ENCODE measurements at regions not wholly inside any gene's neighbourhood (a gene's known extent, or its start where the extent isn't known, plus 50 kb on each side); places are given as distances from the start of the nearest gene placed in this dataset.

GRCh38 chr3:76900596-76900995 is 139.3 kb upstream of the ROBO2 start:
- DNase-seq (ENCODE audit: low read depth): no peak

DNA sequence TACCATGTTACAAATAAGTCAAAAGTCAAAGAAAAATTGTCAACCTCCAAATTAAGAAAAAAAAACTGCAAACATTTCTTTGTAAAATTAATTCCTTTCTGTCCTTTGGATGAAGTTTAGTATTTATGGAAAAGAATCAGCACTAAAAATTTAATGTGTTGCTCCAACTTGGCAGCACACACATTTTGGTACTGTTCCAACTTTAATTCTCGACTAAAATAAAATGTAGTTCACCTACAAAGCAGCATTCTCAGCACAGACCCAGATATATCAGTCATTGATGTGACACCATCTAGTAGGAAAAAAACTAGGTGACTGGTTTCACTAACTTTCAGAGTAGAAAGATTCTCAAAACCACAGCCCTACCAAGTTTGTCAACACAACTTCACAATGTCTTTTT is 131.7 kb upstream of the ROBO2 start:
- no peak for DNase-seq (ENCODE audit: low read depth)

DNA sequence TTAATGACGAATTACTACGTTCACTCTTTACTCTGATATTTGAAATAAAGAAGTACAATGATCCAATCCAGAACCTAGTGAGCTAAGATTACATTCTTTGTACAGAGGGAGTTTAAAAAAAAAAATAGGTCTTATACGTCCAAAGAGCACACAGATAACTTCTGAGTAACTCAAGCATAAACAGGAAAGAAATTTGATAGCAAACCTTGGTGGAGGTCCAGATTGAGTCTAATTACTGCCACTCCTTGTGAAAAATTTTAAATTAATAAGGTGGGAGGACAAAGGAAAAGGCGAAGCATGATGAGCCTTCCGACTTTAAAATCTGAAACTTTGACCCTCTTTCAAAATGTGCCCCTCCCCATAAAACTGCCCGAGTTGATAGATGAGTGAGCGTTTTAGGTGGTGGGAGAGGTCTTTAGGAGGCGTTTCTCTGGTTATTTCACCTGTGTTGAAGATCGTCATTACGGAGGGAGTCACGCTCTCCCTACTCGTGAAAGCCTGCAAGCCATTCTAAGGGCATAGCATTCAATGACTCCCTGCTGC is 127.0 kb upstream of the ROBO2 start:
- no peak for DNase-seq (ENCODE audit: low read depth)

DNA sequence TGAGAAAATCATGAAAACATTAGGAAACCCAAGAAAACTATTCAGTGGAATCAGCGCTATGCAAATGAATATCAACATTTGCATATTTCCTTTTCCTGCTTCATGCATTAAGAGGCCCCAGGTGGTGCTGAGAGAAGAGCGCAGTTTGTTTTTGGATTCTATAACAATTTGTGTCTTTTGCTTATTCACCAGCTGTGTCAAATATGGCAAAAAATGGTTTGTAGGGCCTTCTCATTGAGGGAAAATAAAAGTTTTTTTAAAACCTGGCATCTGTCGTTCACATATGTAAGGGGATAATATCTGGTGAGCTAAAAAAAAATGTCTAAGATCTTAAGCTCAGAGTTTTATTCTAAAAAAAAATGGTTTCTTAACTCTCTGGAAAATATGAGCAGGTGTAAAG is 122.5 kb upstream of the ROBO2 start:
- no peak for DNase-seq (ENCODE audit: low read depth)

DNA sequence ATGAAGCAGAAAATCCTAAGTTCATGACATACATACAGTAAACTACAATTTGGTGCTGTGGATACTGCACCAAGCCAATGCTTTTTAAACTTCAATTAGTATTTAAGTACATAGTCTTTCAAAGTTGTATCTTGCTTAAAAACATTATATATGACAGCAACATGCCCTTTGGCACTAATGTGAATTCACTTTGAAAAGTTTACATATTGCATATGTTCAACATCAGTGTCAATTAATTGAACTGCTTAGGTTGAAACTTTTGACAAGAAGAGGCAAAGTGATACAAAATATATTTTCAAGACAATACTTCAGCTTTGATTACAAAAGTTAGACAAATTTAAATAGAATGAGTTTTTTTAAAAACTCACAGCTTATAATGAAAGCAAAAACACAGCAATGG is 119.4 kb upstream of the ROBO2 start:
- no peak for DNase-seq (ENCODE audit: low read depth)

DNA sequence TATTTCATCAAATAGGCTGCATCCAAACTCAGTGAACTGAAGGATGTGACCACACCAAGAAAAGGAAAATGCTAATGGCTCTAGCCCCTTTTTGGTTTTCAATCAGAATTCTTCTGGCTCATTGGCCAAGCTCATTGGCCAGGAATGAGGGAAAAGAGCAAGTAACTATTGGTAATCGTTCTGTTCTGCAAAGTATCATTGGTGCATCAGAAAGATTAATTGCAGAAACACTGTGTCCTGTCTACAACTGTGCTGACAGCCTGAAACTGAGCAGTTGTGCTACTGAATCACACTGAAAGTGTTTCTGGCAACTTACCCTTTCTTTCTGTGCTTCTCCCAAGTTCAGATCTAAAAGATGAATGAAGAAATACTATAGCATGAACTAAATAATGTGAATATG is 116.4 kb upstream of the ROBO2 start:
- DNase-seq (ENCODE audit: low read depth): no peak

GRCh38 chr3:76930712-76931111 is 109.2 kb upstream of the ROBO2 start:
- no peak for DNase-seq (ENCODE audit: low read depth)

GRCh38 chr3:76933245-76933644 is 106.7 kb upstream of the ROBO2 start:
- DNase-seq (ENCODE audit: low read depth): no peak

GRCh38 chr3:76938962-76939361 is 100.9 kb upstream of the ROBO2 start:
- DNase-seq (ENCODE audit: low read depth): no peak

DNA sequence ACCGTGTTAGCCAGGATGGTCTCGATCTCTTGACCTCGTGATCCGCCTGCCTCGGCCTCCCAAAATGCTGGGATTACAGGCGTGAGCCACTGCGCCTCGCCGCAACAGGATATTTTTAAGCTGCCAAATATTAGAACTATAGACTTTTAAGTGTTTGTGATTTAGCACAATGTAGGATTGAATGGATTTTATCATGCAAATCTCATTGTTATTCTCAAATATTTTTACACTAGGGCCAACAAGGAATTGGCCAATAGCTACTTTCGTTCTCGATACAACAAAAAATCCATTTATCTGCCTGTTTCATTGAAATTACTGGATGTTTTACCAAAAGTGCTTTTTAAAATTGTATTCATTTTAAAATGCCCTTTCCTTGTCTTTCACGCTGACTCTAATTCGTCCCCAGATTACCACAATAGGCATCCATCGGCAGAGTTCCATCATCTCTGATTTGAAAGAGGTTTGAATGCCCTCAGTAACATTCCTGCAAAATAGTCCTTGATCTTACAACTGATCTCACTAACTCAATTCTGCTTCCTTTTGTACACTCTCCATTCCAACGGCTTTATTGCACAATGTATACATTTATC is 99.6 kb upstream of the ROBO2 start:
- DNase-seq (ENCODE audit: low read depth): no peak

DNA sequence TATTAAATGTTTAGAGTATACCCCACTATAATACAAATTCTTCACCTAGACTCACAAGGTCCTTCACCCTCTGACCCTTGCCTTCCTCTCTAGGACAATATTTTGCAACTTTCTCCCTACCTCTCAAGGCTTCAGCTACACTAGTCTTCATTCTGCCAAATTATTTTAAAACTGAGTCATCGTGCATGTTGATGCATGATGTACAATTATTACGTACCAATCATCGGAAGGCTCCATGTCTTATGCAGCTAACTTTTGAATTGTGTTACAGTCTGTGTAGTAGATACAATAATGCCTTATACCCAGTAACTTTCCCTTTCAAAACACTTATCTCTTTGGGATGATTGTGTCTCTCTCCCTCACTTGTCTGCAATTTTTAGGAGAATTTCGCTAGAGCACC is 98.5 kb upstream of the ROBO2 start:
- DNase-seq (ENCODE audit: low read depth): no peak

DNA sequence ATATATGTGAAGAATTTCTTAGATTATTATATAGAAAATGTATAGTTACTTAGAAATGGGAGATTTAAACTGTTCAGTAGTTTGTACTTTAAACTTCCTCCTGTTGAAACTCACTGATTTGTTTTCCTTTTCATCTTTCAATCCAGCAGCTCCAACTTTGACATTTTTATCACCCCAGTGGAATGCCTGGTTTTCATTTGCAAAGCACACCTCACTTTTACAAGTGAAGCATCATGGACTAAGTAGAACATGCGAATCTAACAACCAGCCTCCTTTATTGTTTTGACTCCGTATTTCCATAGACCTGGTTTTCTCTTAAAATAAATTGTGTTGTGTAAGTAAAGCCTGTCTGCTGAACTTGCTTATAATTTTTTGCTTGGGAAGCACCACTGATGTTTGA is 97.8 kb upstream of the ROBO2 start:
- no peak for DNase-seq (ENCODE audit: low read depth)

DNA sequence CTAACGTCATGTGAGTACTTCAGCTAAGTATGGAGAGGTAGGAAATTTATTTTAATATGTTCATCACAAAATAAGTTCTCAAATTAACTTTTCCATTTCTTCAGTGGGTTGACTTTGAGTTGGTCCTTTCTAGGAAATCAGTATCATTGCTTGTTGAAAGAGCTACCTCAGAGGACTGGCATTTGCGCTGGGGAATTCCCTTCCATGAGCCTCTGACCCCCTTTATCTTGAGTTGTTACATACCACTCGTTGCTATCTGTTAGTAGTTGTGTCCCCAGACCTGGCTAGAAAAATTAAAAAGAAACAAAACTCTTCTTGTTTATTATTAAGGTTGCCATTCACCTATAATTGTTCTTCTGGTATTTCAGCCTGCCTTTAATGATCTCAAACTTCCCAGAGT is 96.8 kb upstream of the ROBO2 start:
- DNase-seq (ENCODE audit: low read depth): no peak

GRCh38 chr3:76943671-76944070 is 96.2 kb upstream of the ROBO2 start:
- no peak for DNase-seq (ENCODE audit: low read depth)

GRCh38 chr3:76949033-76949432 is 90.9 kb upstream of the ROBO2 start:
- no peak for DNase-seq (ENCODE audit: low read depth)

DNA sequence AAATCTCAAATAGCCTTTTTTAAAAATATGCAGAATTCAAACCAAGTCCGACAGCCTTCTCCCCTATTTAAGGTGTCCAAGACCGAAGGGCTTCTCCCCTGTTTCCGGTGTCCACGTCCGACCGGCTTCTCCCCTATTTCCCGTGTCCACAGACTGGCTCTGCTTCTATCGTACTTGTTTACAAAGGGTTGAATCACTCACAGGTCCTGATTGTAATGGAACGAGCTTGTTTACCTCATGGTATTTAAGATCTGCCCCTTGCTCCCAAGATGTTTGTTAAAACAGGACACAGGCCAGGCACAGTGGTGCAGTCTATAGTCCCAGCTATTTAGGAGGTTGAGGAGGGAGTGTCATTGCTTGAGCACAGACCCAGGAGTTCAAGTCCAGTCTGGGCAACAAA is 90.4 kb upstream of the ROBO2 start:
- no peak for DNase-seq (ENCODE audit: low read depth)

DNA sequence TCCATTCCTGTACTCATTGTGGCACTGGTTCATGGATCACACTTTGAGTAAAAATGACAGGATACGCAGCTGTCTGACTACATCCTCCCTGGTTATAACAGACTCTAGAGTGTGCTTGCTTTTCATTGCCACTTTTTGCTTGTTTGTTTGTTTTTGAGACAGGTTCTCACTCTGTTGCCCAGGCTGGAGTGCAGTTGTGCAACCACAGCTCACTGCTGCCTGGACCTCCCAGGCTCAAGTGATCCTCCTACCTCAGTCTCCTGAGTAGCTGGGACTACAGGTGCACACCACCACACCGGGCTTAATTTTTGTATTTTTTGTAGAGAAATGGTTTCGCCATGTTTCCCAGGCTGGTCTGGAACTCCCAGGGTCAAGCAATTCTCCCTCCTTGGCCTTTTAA is 89.3 kb upstream of the ROBO2 start:
- DNase-seq (ENCODE audit: low read depth): no peak

- no peak for DNase-seq (ENCODE audit: low read depth)
Observed at GRCh38 chr3:76954412-76954811, 85.5 kb upstream of the ROBO2 start.

DNA sequence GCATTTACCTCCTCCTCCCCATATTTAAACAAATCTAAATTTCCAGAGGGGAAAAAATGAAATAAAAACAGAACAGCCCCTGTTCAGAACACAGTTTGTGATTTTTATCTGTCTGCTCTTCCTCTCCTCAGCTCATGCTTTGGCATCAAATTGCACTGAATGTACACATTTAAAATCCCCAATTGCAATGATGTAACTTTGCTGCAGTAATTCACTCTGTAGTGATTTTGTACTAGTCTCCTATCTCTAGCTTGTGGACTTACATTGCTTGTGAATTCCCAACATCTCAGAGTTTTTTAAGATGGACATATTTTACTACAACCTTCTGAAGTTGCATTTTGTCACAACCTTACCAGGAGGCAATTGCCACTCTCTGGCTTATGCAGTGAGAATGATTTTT is 81.6 kb upstream of the ROBO2 start:
- no peak for DNase-seq (ENCODE audit: low read depth)

- no peak for DNase-seq (ENCODE audit: low read depth)
Observed at GRCh38 chr3:76958861-76959260, 81.0 kb upstream of the ROBO2 start.

GRCh38 chr3:76961284-76961683 is 78.6 kb upstream of the ROBO2 start:
- DNase-seq (ENCODE audit: low read depth): no peak

DNA sequence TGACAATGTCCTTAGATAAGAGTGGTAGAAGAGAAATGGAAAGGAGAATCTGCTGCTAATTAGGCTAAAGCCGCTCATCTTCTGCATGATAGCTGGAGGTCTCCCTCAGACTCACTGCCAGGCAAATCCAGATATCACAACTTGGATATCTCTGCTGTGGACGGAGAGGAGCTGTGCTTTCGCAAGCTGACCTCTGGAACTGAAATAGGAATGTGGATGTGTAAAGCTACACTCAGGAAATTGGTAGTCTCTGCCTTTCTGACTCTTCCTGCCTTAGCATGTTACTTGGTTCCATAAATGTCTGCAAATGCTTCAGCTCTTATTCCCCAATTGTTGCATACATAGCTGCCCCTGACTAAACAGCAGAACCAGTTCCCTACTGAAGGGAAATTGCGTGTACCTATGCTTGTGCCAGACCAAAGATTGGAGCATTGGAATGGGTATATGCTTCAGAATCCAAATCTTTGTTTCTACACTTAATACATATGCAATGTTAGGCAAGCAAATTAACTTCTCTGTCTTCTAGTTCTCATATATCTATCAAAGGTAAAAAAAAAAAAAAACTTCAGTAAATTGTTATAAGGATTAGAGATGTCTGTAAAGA is 74.7 kb upstream of the ROBO2 start:
- no peak for DNase-seq (ENCODE audit: low read depth)

DNA sequence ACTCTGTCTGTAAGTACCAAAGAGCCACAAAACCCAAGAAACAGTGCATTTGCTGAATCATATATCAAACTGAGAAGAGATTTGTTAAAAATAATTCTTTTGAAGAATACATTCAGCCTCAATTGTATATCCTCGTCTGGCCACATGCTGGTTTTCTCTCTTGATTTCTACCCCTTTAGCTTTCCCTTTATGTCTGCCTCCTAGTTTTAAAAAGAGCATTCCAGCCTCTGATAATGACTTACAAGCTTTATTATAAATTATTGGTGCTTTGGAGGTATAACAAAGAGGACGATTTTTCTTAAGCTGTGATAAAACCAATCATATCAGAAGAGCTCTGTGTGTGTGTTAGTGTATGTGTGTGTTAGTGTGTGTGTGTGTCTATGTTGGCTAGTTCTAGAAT is 70.4 kb upstream of the ROBO2 start:
- DNase-seq (ENCODE audit: low read depth): no peak

GRCh38 chr3:76969996-76970615 is 69.8 kb upstream of the ROBO2 start:
- DNase-seq (ENCODE audit: low read depth): no peak

Measured in EH (cell line).